ENCODE measurements at regions not wholly inside any gene's neighbourhood (a gene's known extent, or its start where the extent isn't known, plus 50 kb on each side); places are given as distances from the start of the nearest gene placed in this dataset.
"Not testable (repeated sequence)": the region's sequence is repeated elsewhere in the genome, so short reads cannot be mapped to it uniquely, and the experiment has no call there.

- TF ChIP-seq, protein P1, sequence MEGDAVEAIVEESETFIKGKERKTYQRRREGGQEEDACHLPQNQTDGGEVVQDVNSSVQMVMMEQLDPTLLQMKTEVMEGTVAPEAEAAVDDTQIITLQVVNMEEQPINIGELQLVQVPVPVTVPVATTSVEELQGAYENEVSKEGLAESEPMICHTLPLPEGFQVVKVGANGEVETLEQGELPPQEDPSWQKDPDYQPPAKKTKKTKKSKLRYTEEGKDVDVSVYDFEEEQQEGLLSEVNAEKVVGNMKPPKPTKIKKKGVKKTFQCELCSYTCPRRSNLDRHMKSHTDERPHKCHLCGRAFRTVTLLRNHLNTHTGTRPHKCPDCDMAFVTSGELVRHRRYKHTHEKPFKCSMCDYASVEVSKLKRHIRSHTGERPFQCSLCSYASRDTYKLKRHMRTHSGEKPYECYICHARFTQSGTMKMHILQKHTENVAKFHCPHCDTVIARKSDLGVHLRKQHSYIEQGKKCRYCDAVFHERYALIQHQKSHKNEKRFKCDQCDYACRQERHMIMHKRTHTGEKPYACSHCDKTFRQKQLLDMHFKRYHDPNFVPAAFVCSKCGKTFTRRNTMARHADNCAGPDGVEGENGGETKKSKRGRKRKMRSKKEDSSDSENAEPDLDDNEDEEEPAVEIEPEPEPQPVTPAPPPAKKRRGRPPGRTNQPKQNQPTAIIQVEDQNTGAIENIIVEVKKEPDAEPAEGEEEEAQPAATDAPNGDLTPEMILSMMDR (IDR thresholded peaks at IDR 0.05), result not testable (repeated sequence)
- TF ChIP-seq EP300 (IDR thresholded peaks at IDR 0.05); POLR2A (IDR thresholded peaks at IDR 0.05; ENCODE audit: low read depth); POLR2AphosphoS5 (IDR thresholded peaks at IDR 0.05): not testable (repeated sequence)
Observed at GRCh38 chr1:148049115-148049496, 103.0 kb downstream of the NBPF11 start.

All from esophagus muscularis mucosa (tissue), 4 donors.